K562 (cell line): ENCODE measurements at regions not wholly inside any gene's neighbourhood (a gene's known extent, or its start where the extent isn't known, plus 50 kb on each side); places are given as distances from the start of the nearest gene placed in this dataset.

ENCODE experiments used
- ATAC-seq: fragments of 200-7000 bp; cut with Tn5 transposase; 3 replicates; pipeline ENCODE4 v1.9.1; 2020; ENCODE audit warnings: moderate library complexity
- BruUV-seq: library from RNA; stranded (reverse); fragments of 400-500 nt; replicated peaks from 2 replicates; lab custom pipeline; 2021; lab: Mats Ljungman, UMichigan
- CTCF ChIA-PET: fragments of 300-600 bp; formaldehyde crosslinking; extraction: SDS; loops from one replicate; lab custom pipeline; 2021; ENCODE audit warnings: low intra/inter-chr PET ratio; lab: Yijun Ruan, JAX
- POLR2A ChIA-PET: fragments of 300-600, 350-650 bp; sonication (Branson Sonifier 250); formaldehyde crosslinking; extraction: SDS; loops from one replicate; lab custom pipeline; 2021; ENCODE audit warnings: antibody characterized with exemption, inconsistent platforms; lab: Yijun Ruan, JAX
- DNase-seq, 4 experiments: peaks; one replicate each; pipeline versions ENCODE4 v3.0.0 to v3.0.0-alpha.2; 2011 to 2018; ENCODE audit warnings: low spot score in 3 of 4, mixed read lengths in 3 of 4; ENCODE audit errors: extremely low read depth in 1 of 4
- FAIRE-seq: peaks from 2 replicates; lab custom pipeline; 2011; peaks lifted over from hg19 to GRCh38; lab: Jason Lieb, UNC
- H2AFZ ChIP-seq: 2 replicates; pipeline ENCODE4 v1.6.0; 2011; ENCODE audit warnings: low read depth, low read length, control low read depth, inconsistent platforms
- H3K27ac ChIP-seq: fragments of 200-600 bp; 3 replicates; pipeline ENCODE4 v1.8.0; 2011; ENCODE audit warnings: low read depth, mild to moderate bottlenecking, control low read depth, inconsistent platforms, low read length, moderate library complexity, mixed read lengths; ENCODE audit errors: extremely low read depth
- H3K27me3 ChIP-seq, 2 experiments: fragments of 300-600 bp in 1 of 2; 2 replicates in 1 of 2; 3 replicates in 1 of 2; pipeline versions ENCODE4 v1.6.0 to v1.8.0; 2011; ENCODE audit warnings: inconsistent platforms in 2 of 2, low read length in 2 of 2, mild to moderate bottlenecking in 1 of 2, mixed read lengths in 1 of 2, moderate library complexity in 1 of 2; ENCODE audit not compliant: control insufficient read depth in 2 of 2, insufficient read depth in 2 of 2
- H3K36me3 ChIP-seq: fragments of 300-600 bp; 3 replicates; pipeline ENCODE4 v1.8.0; 2011; ENCODE audit warnings: mild to moderate bottlenecking, low read length, inconsistent platforms; ENCODE audit not compliant: control insufficient read depth, insufficient read depth
- H3K4me1 ChIP-seq, 2 experiments: fragments of 200-600 bp in 1 of 2; replicated peaks in 1 of 2; 2 replicates in 1 of 2; 3 replicates in 1 of 2; pipeline versions ENCODE4 v1.5.1 to v1.8.0; 2011; ENCODE audit warnings: inconsistent platforms in 2 of 2, low read length in 2 of 2, mild to moderate bottlenecking in 1 of 2, mixed read lengths in 1 of 2, moderate library complexity in 1 of 2; ENCODE audit not compliant: control insufficient read depth in 2 of 2, insufficient read depth in 2 of 2
- H3K4me2 ChIP-seq: 2 replicates; pipeline ENCODE4 v1.6.1; 2011; ENCODE audit warnings: low read length, control low read depth, inconsistent platforms, mixed read lengths; ENCODE audit not compliant: insufficient read depth
- H3K4me3 ChIP-seq: fragments of 200-600 bp; sonication (generic), shearing (Covaris generic); 2 replicates; pipeline ENCODE4 v1.5.1; 2016; ENCODE audit warnings: control low read depth, inconsistent platforms
- H3K79me2 ChIP-seq: fragments of 200-600 bp; 3 replicates; pipeline ENCODE4 v1.8.0; 2011; ENCODE audit warnings: low read length, inconsistent platforms; ENCODE audit not compliant: control insufficient read depth, insufficient read depth
- H3K9ac ChIP-seq, 2 experiments: 2 replicates each; pipeline versions ENCODE4 v1.6.0 to v1.6.1; 2011; ENCODE audit warnings: low read depth in 2 of 2, low read length in 2 of 2, control low read depth in 1 of 2, inconsistent platforms in 1 of 2, mild to moderate bottlenecking in 1 of 2, mixed read lengths in 1 of 2; ENCODE audit not compliant: insufficient read depth in 1 of 2
- H3K9me1 ChIP-seq: one replicate; pipeline ENCODE4 v1.6.0; 2011; ENCODE audit warnings: inconsistent platforms, mild to moderate bottlenecking, low read length, moderate library complexity; ENCODE audit not compliant: control insufficient read depth, insufficient read depth
- H3K9me3 ChIP-seq: replicated peaks from 2 replicates; pipeline ENCODE4 v1.5.1; 2011; ENCODE audit warnings: low read depth, low read length, inconsistent platforms; ENCODE audit not compliant: control insufficient read depth, insufficient read depth
- H4K20me1 ChIP-seq: replicated peaks from 2 replicates; pipeline ENCODE4 v1.6.1; 2011; ENCODE audit warnings: low read length, inconsistent platforms, mixed read lengths; ENCODE audit not compliant: control insufficient read depth, insufficient read depth
- CBFA2T2 ChIP-seq: fragments of 450-650 bp; conservative IDR thresholded peaks from 2 replicates; pipeline ENCODE4 v1.6.1; 2017; ENCODE audit warnings: mild to moderate bottlenecking
- CBFA2T3 ChIP-seq: fragments of 450-650 bp; IDR thresholded peaks from 2 replicates; pipeline ENCODE4 v1.6.1; 2017
- COPS2 ChIP-seq: fragments of 450-650 bp; conservative IDR thresholded peaks from 2 replicates; pipeline ENCODE4 v1.6.1; 2016; ENCODE audit warnings: mild to moderate bottlenecking, moderate library complexity
- CXXC5 ChIP-seq: fragments of 250-450 bp; sonication (Bioruptor Pico); IDR thresholded peaks from 2 replicates; pipeline ENCODE4 v1.8.0; 2022; ENCODE audit warnings: inconsistent platforms, mild to moderate bottlenecking, moderate library complexity
- DDX20 ChIP-seq: fragments of 450-650 bp; IDR thresholded peaks from 2 replicates; pipeline ENCODE4 v1.6.1; 2016; ENCODE audit warnings: missing genetic modification characterization, low read depth, mild to moderate bottlenecking, missing compliant biosample characterization, moderate library complexity
- FUS ChIP-seq: fragments of 200-400 bp; formaldehyde crosslinking; optimal IDR thresholded peaks from 2 replicates; pipeline ENCODE3; 2017; ENCODE audit warnings: low read depth, low read length
- GTF3C2 ChIP-seq: IDR thresholded peaks from 3 replicates; pipeline ENCODE4 v1.6.1; 2011; ENCODE audit warnings: borderline replicate concordance, mild to moderate bottlenecking, moderate library complexity; ENCODE audit not compliant: insufficient read length; ENCODE audit errors: extremely low read depth
- L3MBTL2 ChIP-seq: fragments of 450-650 bp; IDR thresholded peaks from 2 replicates; pipeline ENCODE4 v1.6.1; 2016; ENCODE audit warnings: mild to moderate bottlenecking, moderate library complexity
- MEF2A ChIP-seq: IDR thresholded peaks from 2 replicates; pipeline ENCODE4 v1.6.1; 2011; ENCODE audit warnings: low read depth, mild to moderate bottlenecking, low read length, moderate library complexity; ENCODE audit not compliant: control insufficient read depth
- MLX ChIP-seq, 2 experiments: fragments of 450-650 bp in 1 of 2; sonication (generic) in 1 of 2; formaldehyde crosslinking; conservative IDR thresholded peaks; 2 replicates each; pipeline versions ENCODE4 v1.4.0 to v1.8.1; 2020 to 2022; ENCODE audit warnings: mild to moderate bottlenecking in 1 of 2, missing genetic modification reagents in 1 of 2
- NFIX ChIP-seq: fragments of 250-450 bp; sonication (Bioruptor Pico); IDR thresholded peaks from 2 replicates; pipeline ENCODE4 v1.4.0; 2020; ENCODE audit warnings: low read depth, mild to moderate bottlenecking, moderate library complexity
- NFRKB ChIP-seq: fragments of 450-650 bp; IDR thresholded peaks from 2 replicates; pipeline ENCODE4 v1.6.1; 2016; ENCODE audit warnings: low read depth
- NKRF ChIP-seq: fragments of 450-650 bp; IDR thresholded peaks from 2 replicates; pipeline ENCODE4 v1.6.1; 2016; ENCODE audit warnings: borderline replicate concordance
- POLR3G ChIP-seq: IDR thresholded peaks from 2 replicates; pipeline ENCODE4 v1.6.1; 2011; ENCODE audit not compliant: insufficient read length, insufficient replicate concordance; ENCODE audit errors: extremely low read depth
- RNF219 ChIP-seq: fragments of 250-450 bp; sonication (Bioruptor Pico); IDR thresholded peaks from 2 replicates; pipeline ENCODE4 v1.5.0; 2022; ENCODE audit warnings: mild to moderate bottlenecking
- ZNF584 ChIP-seq: fragments of 200-800 bp; sonication (Bioruptor generic); IDR thresholded peaks from 2 replicates; pipeline ENCODE4 v1.6.1; 2016; ENCODE audit warnings: low read depth, mild to moderate bottlenecking, missing genetic modification characterization, missing compliant biosample characterization
- WGBS: fragments of 100-300 bp; shearing (Covaris generic); methylation state at CpG from one replicate; pipeline ENCODE4 v1.1.6; 2016; ENCODE audit warnings: low coverage, mixed read lengths; ENCODE audit not compliant: insufficient coverage; ENCODE audit errors: missing lambda C conversion rate; 5-methylcytosine and 5-hydroxymethylcytosine counted together
- in situ Hi-C: fragments of 300-500 bp; cut with MboI; formaldehyde crosslinking; loops from 4 replicates; pipeline ENCODE4 v1.15.0; 2018; ENCODE audit warnings: inconsistent platforms, mixed read lengths
- intact Hi-C: fragments of 100-400 bp; cut with micrococcal nuclease; formaldehyde crosslinking; loops from 2 replicates; pipeline ENCODE4 v1.14.2; 2022

- H3K27ac ChIP-seq = no peak overlapping the region
- no peaks in the 10 kb centered on the region for H3K36me3 ChIP-seq
- no peaks in the 10 kb centered on the region for H3K9me1 ChIP-seq
- H3K9me3 ChIP-seq = peaks cover 4% of the 10 kb centered on the region; the same call in 1 of the 2 replicates
- H3K79me2 ChIP-seq = no peaks in the 10 kb centered on the region
- in situ Hi-C loops (no loop called here), intact Hi-C loops (no loop called here)
- WGBS = 0% methylated on average over 1 of the region's 1 CpG
- no peak overlapping the region for H2AFZ ChIP-seq
- no peaks in the 10 kb centered on the region for H4K20me1 ChIP-seq
- no peak for FAIRE-seq
- H3K9ac ChIP-seq = no peak overlapping the region
- no peak for DNase-seq
- no peak overlapping the region for H3K4me2 ChIP-seq
- no peaks in the 10 kb centered on the region for H3K4me1 ChIP-seq
- ATAC-seq = no peak
- no peak overlapping the region for H3K4me3 ChIP-seq
- no TSS peak for BruUV-seq
- ChIA-PET POLR2A (no interaction called here), CTCF (no interaction called here)
- H3K27me3 ChIP-seq = no peaks in the 10 kb centered on the region
- TF ChIP-seq GTF3C2 (no peak), ZNF584 (CRISPR knock-in tag) (no peak), NFIX (CRISPR knock-in tag) (no peak), MEF2A (no peak), COPS2 (no peak), CXXC5 (CRISPR knock-in tag) (no peak), L3MBTL2 (no peak), CBFA2T3 (no peak), FUS (no peak), RNF219 (CRISPR knock-in tag) (no peak), CBFA2T2 (no peak), NKRF (no peak), POLR3G (no peak), MLX (CRISPR knock-in tag; conservative IDR thresholded peaks at IDR 0.05) (no peak), DDX20 (tag) (no peak), NFRKB (no peak)
These were observed 613.6 kb upstream of the SEMA6A start for GRCh38 chr5:117188211-117188610.
